GM23338 (cell line): ENCODE measurements at regions not wholly inside any gene's neighbourhood (a gene's known extent, or its start where the extent isn't known, plus 50 kb on each side); places are given as distances from the start of the nearest gene placed in this dataset.

ENCODE experiments used
- ATAC-seq: fragments of 200-7000 bp; cut with Tn5 transposase; 3 replicates; pipeline ENCODE4 v1.9.1; 2020
- DNase-seq: peaks from one replicate; pipeline ENCODE4 v3.0.0-alpha.2; 2015; ENCODE audit warnings: low spot score
- H2AFZ ChIP-seq: fragments of 200-600 bp; sonication (generic); 2 replicates; pipeline ENCODE4 v1.8.0; 2016; ENCODE audit warnings: antibody characterized with exemption, mild to moderate bottlenecking, moderate library complexity
- H3F3A ChIP-seq: fragments of 200-600 bp; sonication (generic); replicated peaks from 2 replicates; pipeline ENCODE4 v1.8.0; 2017; ENCODE audit warnings: antibody characterized with exemption, mixed run types, low read depth
- H3K27ac ChIP-seq: fragments of 200-600 bp; sonication (generic); 2 replicates; pipeline ENCODE4 v1.6.1; 2016; ENCODE audit warnings: low read depth
- H3K27me3 ChIP-seq: fragments of 200-600 bp; sonication (generic); 2 replicates; pipeline ENCODE4 v1.8.0; 2016; ENCODE audit warnings: mild to moderate bottlenecking, mixed run types, moderate library complexity; ENCODE audit not compliant: insufficient read depth
- H3K36me3 ChIP-seq: fragments of 200-600 bp; sonication (generic); 2 replicates; pipeline ENCODE4 v1.8.0; 2016; ENCODE audit warnings: mild to moderate bottlenecking; ENCODE audit not compliant: insufficient read depth
- H3K4me1 ChIP-seq: fragments of 200-600 bp; sonication (generic); 2 replicates; pipeline ENCODE4 v1.8.0; 2016; ENCODE audit warnings: mild to moderate bottlenecking, moderate library complexity; ENCODE audit not compliant: insufficient read depth
- H3K4me2 ChIP-seq: fragments of 200-600 bp; sonication (generic); 2 replicates; pipeline ENCODE4 v1.7.1; 2017; ENCODE audit warnings: mixed run types
- H3K4me3 ChIP-seq: fragments of 200-600 bp; sonication (generic); 2 replicates; pipeline ENCODE4 v1.6.1; 2016; ENCODE audit warnings: mixed run types
- H3K79me2 ChIP-seq: fragments of 200-600 bp; sonication (generic); replicated peaks from 2 replicates; pipeline ENCODE4 v1.8.0; 2017; ENCODE audit warnings: mild to moderate bottlenecking; ENCODE audit not compliant: insufficient read depth
- H3K9me2 ChIP-seq: fragments of 200-600 bp; sonication (generic); 2 replicates; pipeline ENCODE4 v1.8.0; 2017; ENCODE audit not compliant: insufficient read depth
- H4K20me1 ChIP-seq: fragments of 200-600 bp; sonication (generic); replicated peaks from 2 replicates; pipeline ENCODE4 v1.8.0; 2017; ENCODE audit warnings: mild to moderate bottlenecking; ENCODE audit not compliant: insufficient read depth
- H3K27ac Mint-ChIP-seq: 2 replicates; pipeline ENCODE4 v1.8.0; 2020; ENCODE audit warnings: inconsistent platforms, mild to moderate bottlenecking, moderate library complexity, mixed read lengths
- H3K27me3 Mint-ChIP-seq: 3 replicates; pipeline ENCODE4 v1.8.0; 2022; ENCODE audit warnings: low read depth, mild to moderate bottlenecking, moderate library complexity, mixed read lengths, inconsistent platforms; ENCODE audit not compliant: insufficient read depth, poor library complexity
- H3K36me3 Mint-ChIP-seq: 3 replicates; pipeline ENCODE4 v1.8.0; 2021; ENCODE audit warnings: low read depth, mild to moderate bottlenecking, inconsistent platforms, moderate library complexity, mixed read lengths
- H3K4me1 Mint-ChIP-seq: 3 replicates; pipeline ENCODE4 v1.8.0; 2020; ENCODE audit warnings: mild to moderate bottlenecking, inconsistent platforms, mixed read lengths
- H3K4me3 Mint-ChIP-seq: 3 replicates; pipeline ENCODE4 v1.8.0; 2021; ENCODE audit warnings: moderate library complexity, mild to moderate bottlenecking, inconsistent platforms, mixed read lengths
- H3K9me3 Mint-ChIP-seq: 3 replicates; pipeline ENCODE4 v1.8.0; 2020; ENCODE audit warnings: moderate library complexity, mild to moderate bottlenecking, inconsistent platforms, mixed read lengths
- CREB1 ChIP-seq: fragments of 250-450 bp; sonication (Bioruptor Pico); IDR thresholded peaks from 2 replicates; pipeline ENCODE4 v1.5.0; 2020; ENCODE audit warnings: low read depth, mild to moderate bottlenecking, moderate library complexity
- EZH2 ChIP-seq: fragments of 200-600 bp; sonication (generic); IDR thresholded peaks from one replicate; pipeline ENCODE4 v1.8.0; 2017; ENCODE audit warnings: antibody characterized with exemption, mild to moderate bottlenecking, low read depth; ENCODE audit not compliant: unreplicated experiment
- EZH2phosphoT487 ChIP-seq: fragments of 200-600 bp; sonication (generic); IDR thresholded peaks from one replicate; pipeline ENCODE4 v1.8.1; 2018; ENCODE audit warnings: antibody characterized with exemption; ENCODE audit not compliant: unreplicated experiment
- JUNB ChIP-seq: IDR thresholded peaks from one replicate; pipeline ENCODE4 v1.6.1; 2016; ENCODE audit warnings: antibody characterized with exemption; ENCODE audit not compliant: unreplicated experiment
- NANOG ChIP-seq: IDR thresholded peaks from 2 replicates; pipeline ENCODE4 v1.6.1; 2016; ENCODE audit warnings: antibody characterized with exemption, borderline replicate concordance
- POLR2AphosphoS5 ChIP-seq: IDR thresholded peaks from 2 replicates; pipeline ENCODE4 v1.6.1; 2016; ENCODE audit warnings: antibody characterized with exemption, low read depth
- ZNF331 ChIP-seq: fragments of 250-450 bp; sonication (Bioruptor Pico); IDR thresholded peaks from 2 replicates; pipeline ENCODE4 v1.5.0; 2020; ENCODE audit warnings: low read depth, mild to moderate bottlenecking, moderate library complexity
- TF ChIP-seq, protein P1 (sequence below): IDR thresholded peaks from one replicate; pipeline ENCODE4 v1.6.1; 2018; ENCODE audit warnings: antibody characterized with exemption; ENCODE audit not compliant: unreplicated experiment
- TF ChIP-seq, protein P2 (sequence below): IDR thresholded peaks from 2 replicates; pipeline ENCODE4 v1.6.1; 2016; ENCODE audit warnings: antibody characterized with exemption
- TF ChIP-seq, protein P3 (sequence below): fragments of 250-450 bp; sonication (Bioruptor Pico); IDR thresholded peaks from 2 replicates; pipeline ENCODE4 v1.5.0; 2020; ENCODE audit warnings: mild to moderate bottlenecking, moderate library complexity
- TF ChIP-seq, protein P4 (sequence below), 2 experiments: fragments of 200-600 bp in 1 of 2; sonication (generic) in 1 of 2; conservative IDR thresholded peaks; 2 replicates each; pipeline versions ENCODE4 v1.5.1 to v1.6.1; 2016 to 2017; ENCODE audit warnings: antibody characterized with exemption in 2 of 2, low read depth in 2 of 2, mild to moderate bottlenecking in 2 of 2, moderate library complexity in 1 of 2

DNA sequence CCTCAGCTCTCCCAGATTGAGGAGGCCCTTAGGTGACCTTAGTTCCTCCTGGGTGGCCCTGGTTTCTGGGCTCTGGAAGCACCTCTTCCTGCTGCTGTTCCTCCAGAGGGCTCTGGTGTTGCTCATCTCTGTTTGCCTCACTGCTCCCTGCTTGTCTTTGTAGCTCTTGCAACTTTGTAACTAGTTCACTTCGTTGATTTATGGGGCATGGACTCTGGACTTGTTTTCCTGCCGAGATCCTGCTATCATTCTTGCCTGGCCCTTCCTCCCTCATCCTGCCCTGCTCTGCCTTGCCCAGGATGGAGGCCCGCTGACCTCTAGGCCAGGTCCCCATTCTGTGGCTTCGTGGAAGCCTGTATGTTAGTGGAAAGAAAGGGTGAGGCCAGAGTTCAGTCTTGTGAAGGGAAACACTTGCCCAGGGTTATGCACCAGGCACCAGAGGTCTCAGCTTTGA is 169.3 kb downstream of the MACROH2A1 start:
- Histone ChIP-seq H3K4me3 (no peak overlapping the region), H4K20me1 (no peaks in the 10 kb centered on the region), H3K9me2 (no peaks in the 10 kb centered on the region), H3K4me1 (peaks cover 7% of the 10 kb centered on the region; the same call in 1 of the 2 replicates), H3K4me2 (no peak overlapping the region), H3K79me2 (no peaks in the 10 kb centered on the region), H3K27ac (no peak overlapping the region), H3K36me3 (no peaks in the 10 kb centered on the region; the same call in 1 of the 2 replicates), H3F3A (no peaks in the 10 kb centered on the region), H2AFZ (no peak overlapping the region), H3K27me3 (no peaks in the 10 kb centered on the region)
- Mint-ChIP-seq H3K27ac (no peak overlapping the region), H3K4me1 (peaks cover 7% of the 10 kb centered on the region), H3K9me3 (no peaks in the 10 kb centered on the region), H3K27me3 (peaks cover 4% of the 10 kb centered on the region), H3K4me3 (no peak overlapping the region), H3K36me3 (no peaks in the 10 kb centered on the region)
- ATAC-seq (no peak), DNase-seq (no peak)
- TF ChIP-seq EZH2phosphoT487 (no peak), POLR2AphosphoS5 (no peak), CREB1 (no peak), NANOG (no peak), ZNF331 (no peak), JUNB (no peak), EZH2 (no peak)
- TF ChIP-seq, protein P1, sequence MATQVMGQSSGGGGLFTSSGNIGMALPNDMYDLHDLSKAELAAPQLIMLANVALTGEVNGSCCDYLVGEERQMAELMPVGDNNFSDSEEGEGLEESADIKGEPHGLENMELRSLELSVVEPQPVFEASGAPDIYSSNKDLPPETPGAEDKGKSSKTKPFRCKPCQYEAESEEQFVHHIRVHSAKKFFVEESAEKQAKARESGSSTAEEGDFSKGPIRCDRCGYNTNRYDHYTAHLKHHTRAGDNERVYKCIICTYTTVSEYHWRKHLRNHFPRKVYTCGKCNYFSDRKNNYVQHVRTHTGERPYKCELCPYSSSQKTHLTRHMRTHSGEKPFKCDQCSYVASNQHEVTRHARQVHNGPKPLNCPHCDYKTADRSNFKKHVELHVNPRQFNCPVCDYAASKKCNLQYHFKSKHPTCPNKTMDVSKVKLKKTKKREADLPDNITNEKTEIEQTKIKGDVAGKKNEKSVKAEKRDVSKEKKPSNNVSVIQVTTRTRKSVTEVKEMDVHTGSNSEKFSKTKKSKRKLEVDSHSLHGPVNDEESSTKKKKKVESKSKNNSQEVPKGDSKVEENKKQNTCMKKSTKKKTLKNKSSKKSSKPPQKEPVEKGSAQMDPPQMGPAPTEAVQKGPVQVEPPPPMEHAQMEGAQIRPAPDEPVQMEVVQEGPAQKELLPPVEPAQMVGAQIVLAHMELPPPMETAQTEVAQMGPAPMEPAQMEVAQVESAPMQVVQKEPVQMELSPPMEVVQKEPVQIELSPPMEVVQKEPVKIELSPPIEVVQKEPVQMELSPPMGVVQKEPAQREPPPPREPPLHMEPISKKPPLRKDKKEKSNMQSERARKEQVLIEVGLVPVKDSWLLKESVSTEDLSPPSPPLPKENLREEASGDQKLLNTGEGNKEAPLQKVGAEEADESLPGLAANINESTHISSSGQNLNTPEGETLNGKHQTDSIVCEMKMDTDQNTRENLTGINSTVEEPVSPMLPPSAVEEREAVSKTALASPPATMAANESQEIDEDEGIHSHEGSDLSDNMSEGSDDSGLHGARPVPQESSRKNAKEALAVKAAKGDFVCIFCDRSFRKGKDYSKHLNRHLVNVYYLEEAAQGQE = no peak
- TF ChIP-seq, protein P2, sequence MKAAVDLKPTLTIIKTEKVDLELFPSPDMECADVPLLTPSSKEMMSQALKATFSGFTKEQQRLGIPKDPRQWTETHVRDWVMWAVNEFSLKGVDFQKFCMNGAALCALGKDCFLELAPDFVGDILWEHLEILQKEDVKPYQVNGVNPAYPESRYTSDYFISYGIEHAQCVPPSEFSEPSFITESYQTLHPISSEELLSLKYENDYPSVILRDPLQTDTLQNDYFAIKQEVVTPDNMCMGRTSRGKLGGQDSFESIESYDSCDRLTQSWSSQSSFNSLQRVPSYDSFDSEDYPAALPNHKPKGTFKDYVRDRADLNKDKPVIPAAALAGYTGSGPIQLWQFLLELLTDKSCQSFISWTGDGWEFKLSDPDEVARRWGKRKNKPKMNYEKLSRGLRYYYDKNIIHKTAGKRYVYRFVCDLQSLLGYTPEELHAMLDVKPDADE = no peak
- TF ChIP-seq, protein P3, sequence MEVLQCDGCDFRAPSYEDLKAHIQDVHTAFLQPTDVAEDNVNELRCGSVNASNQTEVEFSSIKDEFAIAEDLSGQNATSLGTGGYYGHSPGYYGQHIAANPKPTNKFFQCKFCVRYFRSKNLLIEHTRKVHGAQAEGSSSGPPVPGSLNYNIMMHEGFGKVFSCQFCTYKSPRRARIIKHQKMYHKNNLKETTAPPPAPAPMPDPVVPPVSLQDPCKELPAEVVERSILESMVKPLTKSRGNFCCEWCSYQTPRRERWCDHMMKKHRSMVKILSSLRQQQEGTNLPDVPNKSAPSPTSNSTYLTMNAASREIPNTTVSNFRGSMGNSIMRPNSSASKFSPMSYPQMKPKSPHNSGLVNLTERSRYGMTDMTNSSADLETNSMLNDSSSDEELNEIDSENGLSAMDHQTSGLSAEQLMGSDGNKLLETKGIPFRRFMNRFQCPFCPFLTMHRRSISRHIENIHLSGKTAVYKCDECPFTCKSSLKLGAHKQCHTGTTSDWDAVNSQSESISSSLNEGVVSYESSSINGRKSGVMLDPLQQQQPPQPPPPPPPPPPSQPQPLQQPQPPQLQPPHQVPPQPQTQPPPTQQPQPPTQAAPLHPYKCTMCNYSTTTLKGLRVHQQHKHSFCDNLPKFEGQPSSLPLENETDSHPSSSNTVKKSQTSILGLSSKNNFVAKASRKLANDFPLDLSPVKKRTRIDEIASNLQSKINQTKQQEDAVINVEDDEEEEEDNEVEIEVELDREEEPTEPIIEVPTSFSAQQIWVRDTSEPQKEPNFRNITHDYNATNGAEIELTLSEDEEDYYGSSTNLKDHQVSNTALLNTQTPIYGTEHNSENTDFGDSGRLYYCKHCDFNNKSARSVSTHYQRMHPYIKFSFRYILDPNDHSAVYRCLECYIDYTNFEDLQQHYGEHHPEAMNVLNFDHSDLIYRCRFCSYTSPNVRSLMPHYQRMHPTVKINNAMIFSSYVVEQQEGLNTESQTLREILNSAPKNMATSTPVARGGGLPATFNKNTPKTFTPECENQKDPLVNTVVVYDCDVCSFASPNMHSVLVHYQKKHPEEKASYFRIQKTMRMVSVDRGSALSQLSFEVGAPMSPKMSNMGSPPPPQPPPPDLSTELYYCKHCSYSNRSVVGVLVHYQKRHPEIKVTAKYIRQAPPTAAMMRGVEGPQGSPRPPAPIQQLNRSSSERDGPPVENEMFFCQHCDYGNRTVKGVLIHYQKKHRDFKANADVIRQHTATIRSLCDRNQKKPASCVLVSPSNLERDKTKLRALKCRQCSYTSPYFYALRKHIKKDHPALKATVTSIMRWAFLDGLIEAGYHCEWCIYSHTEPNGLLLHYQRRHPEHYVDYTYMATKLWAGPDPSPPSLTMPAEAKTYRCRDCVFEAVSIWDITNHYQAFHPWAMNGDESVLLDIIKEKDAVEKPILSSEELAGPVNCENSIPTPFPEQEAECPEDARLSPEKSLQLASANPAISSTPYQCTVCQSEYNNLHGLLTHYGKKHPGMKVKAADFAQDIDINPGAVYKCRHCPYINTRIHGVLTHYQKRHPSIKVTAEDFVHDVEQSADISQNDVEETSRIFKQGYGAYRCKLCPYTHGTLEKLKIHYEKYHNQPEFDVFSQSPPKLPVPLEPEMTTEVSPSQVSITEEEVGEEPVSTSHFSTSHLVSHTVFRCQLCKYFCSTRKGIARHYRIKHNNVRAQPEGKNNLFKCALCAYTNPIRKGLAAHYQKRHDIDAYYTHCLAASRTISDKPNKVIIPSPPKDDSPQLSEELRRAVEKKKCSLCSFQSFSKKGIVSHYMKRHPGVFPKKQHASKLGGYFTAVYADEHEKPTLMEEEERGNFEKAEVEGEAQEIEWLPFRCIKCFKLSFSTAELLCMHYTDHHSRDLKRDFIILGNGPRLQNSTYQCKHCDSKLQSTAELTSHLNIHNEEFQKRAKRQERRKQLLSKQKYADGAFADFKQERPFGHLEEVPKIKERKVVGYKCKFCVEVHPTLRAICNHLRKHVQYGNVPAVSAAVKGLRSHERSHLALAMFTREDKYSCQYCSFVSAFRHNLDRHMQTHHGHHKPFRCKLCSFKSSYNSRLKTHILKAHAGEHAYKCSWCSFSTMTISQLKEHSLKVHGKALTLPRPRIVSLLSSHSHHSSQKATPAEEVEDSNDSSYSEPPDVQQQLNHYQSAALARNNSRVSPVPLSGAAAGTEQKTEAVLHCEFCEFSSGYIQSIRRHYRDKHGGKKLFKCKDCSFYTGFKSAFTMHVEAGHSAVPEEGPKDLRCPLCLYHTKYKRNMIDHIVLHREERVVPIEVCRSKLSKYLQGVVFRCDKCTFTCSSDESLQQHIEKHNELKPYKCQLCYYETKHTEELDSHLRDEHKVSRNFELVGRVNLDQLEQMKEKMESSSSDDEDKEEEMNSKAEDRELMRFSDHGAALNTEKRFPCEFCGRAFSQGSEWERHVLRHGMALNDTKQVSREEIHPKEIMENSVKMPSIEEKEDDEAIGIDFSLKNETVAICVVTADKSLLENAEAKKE (CRISPR knock-in tag) = no peak
- TF ChIP-seq, protein P4, sequence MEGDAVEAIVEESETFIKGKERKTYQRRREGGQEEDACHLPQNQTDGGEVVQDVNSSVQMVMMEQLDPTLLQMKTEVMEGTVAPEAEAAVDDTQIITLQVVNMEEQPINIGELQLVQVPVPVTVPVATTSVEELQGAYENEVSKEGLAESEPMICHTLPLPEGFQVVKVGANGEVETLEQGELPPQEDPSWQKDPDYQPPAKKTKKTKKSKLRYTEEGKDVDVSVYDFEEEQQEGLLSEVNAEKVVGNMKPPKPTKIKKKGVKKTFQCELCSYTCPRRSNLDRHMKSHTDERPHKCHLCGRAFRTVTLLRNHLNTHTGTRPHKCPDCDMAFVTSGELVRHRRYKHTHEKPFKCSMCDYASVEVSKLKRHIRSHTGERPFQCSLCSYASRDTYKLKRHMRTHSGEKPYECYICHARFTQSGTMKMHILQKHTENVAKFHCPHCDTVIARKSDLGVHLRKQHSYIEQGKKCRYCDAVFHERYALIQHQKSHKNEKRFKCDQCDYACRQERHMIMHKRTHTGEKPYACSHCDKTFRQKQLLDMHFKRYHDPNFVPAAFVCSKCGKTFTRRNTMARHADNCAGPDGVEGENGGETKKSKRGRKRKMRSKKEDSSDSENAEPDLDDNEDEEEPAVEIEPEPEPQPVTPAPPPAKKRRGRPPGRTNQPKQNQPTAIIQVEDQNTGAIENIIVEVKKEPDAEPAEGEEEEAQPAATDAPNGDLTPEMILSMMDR (conservative IDR thresholded peaks at IDR 0.05; ENCODE audit: low read depth in 2 of 2) = no peak
